DOHH2 (cell line): ENCODE measurements at regions not wholly inside any gene's neighbourhood (a gene's known extent, or its start where the extent isn't known, plus 50 kb on each side); places are given as distances from the start of the nearest gene placed in this dataset.

Experiments used
- CTCF ChIP-seq: fragments of 200-600 bp; sonication (generic); IDR thresholded peaks from one replicate; pipeline ENCODE4 v1.5.1; 2014; ENCODE audit warnings: antibody characterized with exemption, mild to moderate bottlenecking, low read depth, low read length; ENCODE audit not compliant: poor library complexity, severe bottlenecking
- EZH2phosphoT487 ChIP-seq: fragments of 200-600 bp; sonication (generic); IDR thresholded peaks from 2 replicates; pipeline ENCODE4 v1.6.1; 2017; ENCODE audit warnings: borderline replicate concordance, mild to moderate bottlenecking, antibody characterized with exemption, low read length, moderate library complexity, mixed read lengths

DNA sequence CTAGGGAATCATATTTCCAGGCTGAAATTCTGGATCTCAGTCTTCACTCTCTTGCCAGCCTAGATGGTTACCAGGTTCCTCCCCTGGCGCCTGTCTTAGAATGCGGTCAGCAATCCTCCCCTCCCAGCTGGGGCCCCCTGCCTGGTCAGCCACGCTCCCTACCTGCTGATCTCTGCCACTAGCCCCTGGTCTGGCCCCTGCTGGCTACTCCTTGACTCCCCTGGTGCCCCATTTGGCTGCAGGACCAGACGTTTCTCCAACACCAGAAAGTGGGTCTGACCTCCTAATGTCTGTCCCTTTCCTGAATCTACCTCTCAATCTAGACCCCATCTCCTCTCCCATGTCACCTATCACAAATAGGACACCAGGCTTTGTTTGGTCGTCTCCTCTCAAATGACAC lies 432.0 kb upstream of the SMIM21 start:
- no peak for TF ChIP-seq CTCF
- TF ChIP-seq EZH2phosphoT487 = no peak
